Kidney (tissue), 13 donors: ENCODE measurements at regions not wholly inside any gene's neighbourhood (a gene's known extent, or its start where the extent isn't known, plus 50 kb on each side); places are given as distances from the start of the nearest gene placed in this dataset.

Experiments
- DNase-seq, 5 donors: peaks; one replicate each; pipeline ENCODE4 v3.0.0-alpha.2; 2013 to 2020
- FAIRE-seq: peaks from 2 replicates; lab custom pipeline; 2012; peaks lifted over from hg19 to GRCh38; lab: Jason Lieb, UNC
- H3K27ac ChIP-seq, 2 donors: one replicate each; pipeline ENCODE4 v1.7.0; 2013; ENCODE audit warnings: low read depth in 2 of 2, low read length in 2 of 2, inconsistent platforms in 1 of 2
- H3K27me3 ChIP-seq: one replicate; pipeline ENCODE4 v1.7.1; 2013; ENCODE audit warnings: low read length, inconsistent platforms; ENCODE audit not compliant: control insufficient read depth, insufficient read depth
- H3K36me3 ChIP-seq, 3 donors: one replicate each; pipeline versions ENCODE4 v1.7.0 to v1.7.1; 2013; ENCODE audit warnings: low read length in 3 of 3, control low read depth in 1 of 3, inconsistent platforms in 1 of 3; ENCODE audit not compliant: insufficient read depth in 3 of 3, control insufficient read depth in 2 of 3
- H3K4me1 ChIP-seq, 3 donors: one replicate each; pipeline versions ENCODE4 v1.7.0 to v1.7.1; 2013; ENCODE audit warnings: low read length in 3 of 3, inconsistent platforms in 1 of 3, low read depth in 1 of 3; ENCODE audit not compliant: control insufficient read depth in 2 of 3, insufficient read depth in 2 of 3
- H3K4me3 ChIP-seq, 3 donors: one replicate each; pipeline versions ENCODE4 v1.7.0 to v1.8.1; 2013; ENCODE audit warnings: low read length in 3 of 3, control low read depth in 1 of 3, inconsistent platforms in 1 of 3
- H3K9ac ChIP-seq, 3 donors: one replicate each; pipeline versions ENCODE4 v1.7.0 to v1.7.1; 2013; ENCODE audit warnings: low read length in 3 of 3, control low read depth in 1 of 3, inconsistent platforms in 1 of 3
- H3K9me3 ChIP-seq, 3 donors: one replicate each; pipeline versions ENCODE4 v1.7.0 to v1.7.1; 2013; ENCODE audit warnings: low read length in 3 of 3, control low read depth in 1 of 3, inconsistent platforms in 1 of 3; ENCODE audit not compliant: control insufficient read depth in 2 of 3, insufficient read depth in 1 of 3
- intact Hi-C: fragments of 100-400 bp; cut with DNase I; formaldehyde crosslinking; loops from one replicate; pipeline ENCODE4 v1.11.1; 2022
- TF ChIP-seq, protein P1 (sequence below): IDR thresholded peaks from 3 replicates; pipeline ENCODE4 v1.5.1; 2012; ENCODE audit warnings: mild to moderate bottlenecking, moderate library complexity, borderline replicate concordance; ENCODE audit not compliant: insufficient read depth; ENCODE audit errors: extremely low read depth
- donor health status: control.
- donor health status: control.
- donor health status: control.
- donor health status: control.
- donor health status: control.
- donor health status: DM: yes; HTN: yes; CAD: no.
- donor health status: Normal renal cell carcinoma (clear cell type).

DNA sequence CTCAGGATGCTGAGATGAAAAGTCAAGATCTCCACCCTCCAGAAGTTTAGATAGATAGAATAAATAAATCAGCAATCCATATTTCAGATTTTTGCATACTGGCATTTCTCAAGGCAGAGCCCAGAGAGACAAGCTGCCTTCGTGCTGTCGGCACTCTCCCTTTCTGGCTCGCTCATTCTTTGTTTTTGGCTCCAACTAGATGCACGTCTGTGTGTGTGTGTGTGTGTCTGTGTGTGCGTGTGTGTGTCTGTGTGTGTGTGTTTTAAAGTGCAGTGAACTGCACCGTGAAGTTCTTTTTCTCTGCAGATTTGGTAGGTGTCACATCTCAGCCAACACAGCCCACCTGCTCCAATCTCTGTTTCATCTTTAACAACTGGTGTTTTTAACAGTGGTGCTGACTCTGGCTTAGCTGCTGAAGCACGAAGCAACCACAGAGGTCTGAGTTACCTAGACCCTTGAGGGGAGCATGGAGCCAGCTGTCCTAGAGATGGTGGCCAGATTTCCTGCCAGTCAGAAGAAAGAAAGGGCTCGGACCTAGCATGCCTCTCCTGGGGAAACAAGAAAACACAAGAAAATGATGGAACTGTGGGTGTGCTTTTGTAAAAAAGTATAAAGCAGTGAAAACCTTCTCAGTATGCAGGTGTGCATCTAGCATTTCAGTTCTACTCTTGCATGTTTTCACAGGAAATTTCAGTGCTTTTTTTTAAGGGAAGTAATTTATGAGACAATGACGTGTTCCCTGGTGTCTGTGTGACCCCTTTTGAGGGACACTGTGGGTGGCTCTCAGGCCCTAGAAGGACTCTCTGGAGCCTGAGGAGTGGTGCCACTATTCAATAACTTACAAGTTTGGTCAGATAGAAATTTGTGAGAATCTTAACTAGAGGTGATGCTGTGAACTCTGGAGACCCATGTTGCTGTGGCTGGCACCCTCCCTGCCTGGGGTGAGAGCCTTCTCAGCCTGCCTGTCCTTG lies 364.3 kb downstream of the RNF144A start:
- no peaks in the 10 kb centered on the region for H3K9me3 ChIP-seq
- H3K4me3 ChIP-seq, result no peak overlapping the region
- H3K27ac ChIP-seq, result no peak overlapping the region
- TF ChIP-seq, protein P1, sequence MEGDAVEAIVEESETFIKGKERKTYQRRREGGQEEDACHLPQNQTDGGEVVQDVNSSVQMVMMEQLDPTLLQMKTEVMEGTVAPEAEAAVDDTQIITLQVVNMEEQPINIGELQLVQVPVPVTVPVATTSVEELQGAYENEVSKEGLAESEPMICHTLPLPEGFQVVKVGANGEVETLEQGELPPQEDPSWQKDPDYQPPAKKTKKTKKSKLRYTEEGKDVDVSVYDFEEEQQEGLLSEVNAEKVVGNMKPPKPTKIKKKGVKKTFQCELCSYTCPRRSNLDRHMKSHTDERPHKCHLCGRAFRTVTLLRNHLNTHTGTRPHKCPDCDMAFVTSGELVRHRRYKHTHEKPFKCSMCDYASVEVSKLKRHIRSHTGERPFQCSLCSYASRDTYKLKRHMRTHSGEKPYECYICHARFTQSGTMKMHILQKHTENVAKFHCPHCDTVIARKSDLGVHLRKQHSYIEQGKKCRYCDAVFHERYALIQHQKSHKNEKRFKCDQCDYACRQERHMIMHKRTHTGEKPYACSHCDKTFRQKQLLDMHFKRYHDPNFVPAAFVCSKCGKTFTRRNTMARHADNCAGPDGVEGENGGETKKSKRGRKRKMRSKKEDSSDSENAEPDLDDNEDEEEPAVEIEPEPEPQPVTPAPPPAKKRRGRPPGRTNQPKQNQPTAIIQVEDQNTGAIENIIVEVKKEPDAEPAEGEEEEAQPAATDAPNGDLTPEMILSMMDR, result no peak
- DNase-seq (peak in 3 of 5 donors; percentile 17 to 50 (median 37)), FAIRE-seq (no peak)
- H3K27me3 ChIP-seq, result no peaks in the 10 kb centered on the region
- intact Hi-C loops, result no loop called here
- H3K36me3 ChIP-seq, result no peaks in the 10 kb centered on the region
- no peaks in the 10 kb centered on the region for H3K4me1 ChIP-seq
- no peak overlapping the region for H3K9ac ChIP-seq

GRCh38 chr2:7286120-7286519 lies 368.9 kb downstream of the RNF144A start:
- DNase-seq, result no peak
- H3K4me3 ChIP-seq, result no peak overlapping the region
- no peak overlapping the region for H3K9ac ChIP-seq
- H3K9me3 ChIP-seq, result no peaks in the 10 kb centered on the region
- no peak overlapping the region for H3K27ac ChIP-seq
- TF ChIP-seq, protein P1, result no peak
- no peak for FAIRE-seq
- H3K27me3 ChIP-seq, result no peaks in the 10 kb centered on the region
- intact Hi-C loops, result no loop called here
- no peaks in the 10 kb centered on the region for H3K4me1 ChIP-seq
- no peaks in the 10 kb centered on the region for H3K36me3 ChIP-seq

- intact Hi-C loops, result no loop called here
- FAIRE-seq, result no peak
- no peak for DNase-seq
Observed at GRCh38 chr2:7288484-7288883, 371.3 kb downstream of the RNF144A start.

More at GRCh38 chr2:7288484-7288883, 371.3 kb downstream of the RNF144A start:
- Histone ChIP-seq H3K9ac (no peak overlapping the region), H3K27ac (no peak overlapping the region), H3K27me3 (no peaks in the 10 kb centered on the region), H3K4me3 (no peak overlapping the region), H3K4me1 (no peaks in the 10 kb centered on the region), H3K36me3 (no peaks in the 10 kb centered on the region), H3K9me3 (no peaks in the 10 kb centered on the region)
- TF ChIP-seq, protein P1, result no peak
